ENCODE measurements at regions not wholly inside any gene's neighbourhood (a gene's known extent, or its start where the extent isn't known, plus 50 kb on each side); places are given as distances from the start of the nearest gene placed in this dataset.

DNA sequence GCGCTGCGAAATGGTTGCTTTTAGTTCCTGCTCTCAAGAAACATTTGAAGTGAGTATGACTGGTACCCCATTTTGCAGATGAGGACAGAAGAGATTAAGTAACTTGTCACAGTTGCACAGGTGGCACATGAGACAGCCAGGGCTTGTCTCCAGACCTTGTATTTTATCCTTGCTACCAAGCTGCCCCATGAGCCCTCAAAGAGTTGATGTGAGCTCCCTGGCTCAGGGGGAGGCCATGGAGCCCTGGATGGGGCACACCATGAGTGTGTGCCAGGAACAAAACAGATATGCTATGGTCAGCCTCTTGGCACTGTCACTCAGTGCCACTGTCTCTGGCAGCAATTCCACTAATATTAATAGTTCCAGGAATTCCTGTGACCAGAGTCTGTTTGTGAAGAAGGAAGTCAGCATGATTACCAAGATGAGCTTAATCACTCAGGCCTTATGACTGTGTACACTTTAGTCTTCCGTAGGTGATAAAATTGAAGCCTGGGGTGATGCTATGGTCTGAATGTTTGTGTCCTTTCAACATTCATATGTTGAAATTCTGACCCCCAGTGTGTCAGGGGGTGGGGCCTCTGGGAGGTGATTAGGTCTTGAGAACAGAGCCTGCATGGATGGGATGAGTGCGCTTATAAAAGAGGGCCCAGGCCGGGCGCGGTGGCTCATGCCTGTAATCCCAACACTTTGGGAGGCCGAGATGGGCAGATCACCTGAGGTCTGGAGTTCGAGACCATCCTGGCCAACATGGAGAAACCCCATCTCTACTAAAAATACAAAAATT, 806.8 kb downstream of the AACS start:
- TF ChIP-seq, protein P1, sequence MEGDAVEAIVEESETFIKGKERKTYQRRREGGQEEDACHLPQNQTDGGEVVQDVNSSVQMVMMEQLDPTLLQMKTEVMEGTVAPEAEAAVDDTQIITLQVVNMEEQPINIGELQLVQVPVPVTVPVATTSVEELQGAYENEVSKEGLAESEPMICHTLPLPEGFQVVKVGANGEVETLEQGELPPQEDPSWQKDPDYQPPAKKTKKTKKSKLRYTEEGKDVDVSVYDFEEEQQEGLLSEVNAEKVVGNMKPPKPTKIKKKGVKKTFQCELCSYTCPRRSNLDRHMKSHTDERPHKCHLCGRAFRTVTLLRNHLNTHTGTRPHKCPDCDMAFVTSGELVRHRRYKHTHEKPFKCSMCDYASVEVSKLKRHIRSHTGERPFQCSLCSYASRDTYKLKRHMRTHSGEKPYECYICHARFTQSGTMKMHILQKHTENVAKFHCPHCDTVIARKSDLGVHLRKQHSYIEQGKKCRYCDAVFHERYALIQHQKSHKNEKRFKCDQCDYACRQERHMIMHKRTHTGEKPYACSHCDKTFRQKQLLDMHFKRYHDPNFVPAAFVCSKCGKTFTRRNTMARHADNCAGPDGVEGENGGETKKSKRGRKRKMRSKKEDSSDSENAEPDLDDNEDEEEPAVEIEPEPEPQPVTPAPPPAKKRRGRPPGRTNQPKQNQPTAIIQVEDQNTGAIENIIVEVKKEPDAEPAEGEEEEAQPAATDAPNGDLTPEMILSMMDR (conservative IDR thresholded peaks at IDR 0.05 in 1 of 2, IDR thresholded peaks at IDR 0.05 in 1 of 2; ENCODE audit: extremely low read depth in 1 of 2, insufficient read depth in 1 of 2, low read depth in 1 of 2, low read length in 2 of 2), result no peak
- no peak for TF ChIP-seq EZH2 (IDR thresholded peaks at IDR 0.05; ENCODE audit: borderline replicate concordance, low read length)

Data from mammary epithelial cell (primary cell).